SW 1271 (cell line): ENCODE measurements at regions not wholly inside any gene's neighbourhood (a gene's known extent, or its start where the extent isn't known, plus 50 kb on each side); places are given as distances from the start of the nearest gene placed in this dataset.

ENCODE experiments used
- DNase-seq, 2 experiments: peaks; one replicate each; lab custom pipeline; 2025; lab: John Stamatoyannopoulos, UW

GRCh38 chr3:104750581-104750980 is 616.1 kb upstream of the ALCAM start:
- no peak for DNase-seq

- DNase-seq: no peak
Observed at GRCh38 chr3:104755791-104756190, 610.9 kb upstream of the ALCAM start.

GRCh38 chr3:104763007-104763406 is 603.7 kb upstream of the ALCAM start:
- DNase-seq: no peak

- no peak for DNase-seq
Observed at GRCh38 chr3:104764496-104764895, 602.2 kb upstream of the ALCAM start.

- no peak for DNase-seq
Observed at GRCh38 chr3:104768886-104769285, 597.8 kb upstream of the ALCAM start.

GRCh38 chr3:104779324-104779723 is 587.4 kb upstream of the ALCAM start:
- no peak for DNase-seq

GRCh38 chr3:104781112-104781511 is 585.6 kb upstream of the ALCAM start:
- DNase-seq: no peak

- no peak for DNase-seq
Observed at GRCh38 chr3:104785947-104786346, 580.8 kb upstream of the ALCAM start.

- no peak for DNase-seq
Observed at GRCh38 chr3:104787306-104787705, 579.4 kb upstream of the ALCAM start.

- no peak for DNase-seq
Observed at GRCh38 chr3:104788807-104789206, 577.9 kb upstream of the ALCAM start.

GRCh38 chr3:104791331-104791730 is 575.4 kb upstream of the ALCAM start:
- no peak for DNase-seq

GRCh38 chr3:104796556-104796955 is 570.2 kb upstream of the ALCAM start:
- DNase-seq: no peak

GRCh38 chr3:104805042-104805441 is 561.7 kb upstream of the ALCAM start:
- DNase-seq: no peak

GRCh38 chr3:104805508-104805907 is 561.2 kb upstream of the ALCAM start:
- no peak for DNase-seq

- DNase-seq: no peak
Observed at GRCh38 chr3:104810896-104811295, 555.8 kb upstream of the ALCAM start.

GRCh38 chr3:104816008-104816407 is 550.7 kb upstream of the ALCAM start:
- DNase-seq: no peak

- no peak for DNase-seq
Observed at GRCh38 chr3:104816716-104817115, 550.0 kb upstream of the ALCAM start.

- no peak for DNase-seq
Observed at GRCh38 chr3:104819333-104819732, 547.4 kb upstream of the ALCAM start.

GRCh38 chr3:104820959-104821358 is 545.8 kb upstream of the ALCAM start:
- no peak for DNase-seq

- no peak for DNase-seq
Observed at GRCh38 chr3:104825116-104825515, 541.6 kb upstream of the ALCAM start.

GRCh38 chr3:104831071-104831470 is 535.6 kb upstream of the ALCAM start:
- DNase-seq: no peak

- DNase-seq: no peak
Observed at GRCh38 chr3:104832530-104832929, 534.2 kb upstream of the ALCAM start.

GRCh38 chr3:104835376-104835775 is 531.3 kb upstream of the ALCAM start:
- no peak for DNase-seq

GRCh38 chr3:104846270-104846669 is 520.4 kb upstream of the ALCAM start:
- no peak for DNase-seq

GRCh38 chr3:104849070-104849469 is 517.6 kb upstream of the ALCAM start:
- DNase-seq: no peak
